Inferior parietal cortex (tissue), 1 donor: ENCODE measurements at regions not wholly inside any gene's neighbourhood (a gene's known extent, or its start where the extent isn't known, plus 50 kb on each side); places are given as distances from the start of the nearest gene placed in this dataset.
"Not testable (repeated sequence)": the region's sequence is repeated elsewhere in the genome, so short reads cannot be mapped to it uniquely, and the experiment has no call there.

Experiments
- DNase-seq: peaks from one replicate; pipeline ENCODE4 v3.0.0-alpha.2; 2016; ENCODE audit errors: extremely low spot score

GRCh38 chr15:56811586-56811985 lies 78.3 kb upstream of the ZNF280D start:
- no peak for DNase-seq

- no peak for DNase-seq
These were observed 74.9 kb upstream of the ZNF280D start for GRCh38 chr15:56808160-56808559.

GRCh38 chr15:56806148-56806536 lies 72.8 kb upstream of the ZNF280D start:
- DNase-seq, result no peak

- peak; percentile 47 for DNase-seq
These were observed 72.3 kb upstream of the ZNF280D start for GRCh38 chr15:56805466-56806147.

- peak; percentile 38 for DNase-seq
These were observed 71.6 kb upstream of the ZNF280D start for GRCh38 chr15:56804938-56805337.

- no peak for DNase-seq
These were observed 71.0 kb upstream of the ZNF280D start for GRCh38 chr15:56804279-56804678.

GRCh38 chr15:56802161-56802560 lies 68.9 kb upstream of the ZNF280D start:
- DNase-seq, result no peak

GRCh38 chr15:56798639-56799038 lies 65.3 kb upstream of the ZNF280D start:
- DNase-seq, result no peak

GRCh38 chr15:56797720-56798275 lies 64.5 kb upstream of the ZNF280D start:
- DNase-seq, result no peak

- DNase-seq, result no peak
These were observed 62.2 kb upstream of the ZNF280D start for GRCh38 chr15:56795502-56795901.

GRCh38 chr15:56794553-56795329 lies 61.4 kb upstream of the ZNF280D start:
- DNase-seq, result no peak

GRCh38 chr15:56794165-56794552 lies 60.9 kb upstream of the ZNF280D start:
- no peak for DNase-seq

GRCh38 chr15:56792211-56792610 lies 58.9 kb upstream of the ZNF280D start:
- no peak for DNase-seq

- not testable (repeated sequence) for DNase-seq
These were observed 58.2 kb upstream of the ZNF280D start for GRCh38 chr15:56791521-56791920.

- DNase-seq, result no peak
These were observed 55.0 kb upstream of the ZNF280D start for GRCh38 chr15:56788359-56788758.

GRCh38 chr15:56786966-56787365 lies 53.7 kb upstream of the ZNF280D start:
- DNase-seq, result no peak

GRCh38 chr15:56783857-56784661 lies 50.8 kb upstream of the ZNF280D start:
- DNase-seq, result no peak

GRCh38 chr15:56783156-56783856 lies 50.0 kb upstream of the ZNF280D start:
- DNase-seq, result no peak
